ENCODE measurements at regions not wholly inside any gene's neighbourhood (a gene's known extent, or its start where the extent isn't known, plus 50 kb on each side); places are given as distances from the start of the nearest gene placed in this dataset.
"Not testable (repeated sequence)": the region's sequence is repeated elsewhere in the genome, so short reads cannot be mapped to it uniquely, and the experiment has no call there.

DNA sequence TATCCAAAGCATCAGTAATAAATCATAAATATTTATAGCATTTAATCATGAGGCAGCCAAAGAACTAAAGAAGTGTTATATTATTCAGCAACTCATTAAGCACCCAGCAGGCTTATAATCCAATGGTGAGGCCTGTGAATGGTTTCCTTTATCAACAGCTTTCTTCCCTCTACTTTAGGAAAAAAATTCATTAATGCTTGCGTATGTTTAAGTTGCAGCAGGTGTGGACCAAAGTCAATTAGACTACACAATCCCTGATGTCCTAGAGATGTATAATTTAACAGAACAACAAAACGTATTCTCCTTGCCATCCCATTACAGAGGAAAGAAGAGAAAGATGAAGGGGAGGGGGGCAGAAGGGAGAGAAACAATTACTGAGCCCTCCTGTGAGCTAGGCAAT is 87.7 kb upstream of the MAGI3 start:
- DNase-seq (ENCODE audit: low spot score), result no peak

DNA sequence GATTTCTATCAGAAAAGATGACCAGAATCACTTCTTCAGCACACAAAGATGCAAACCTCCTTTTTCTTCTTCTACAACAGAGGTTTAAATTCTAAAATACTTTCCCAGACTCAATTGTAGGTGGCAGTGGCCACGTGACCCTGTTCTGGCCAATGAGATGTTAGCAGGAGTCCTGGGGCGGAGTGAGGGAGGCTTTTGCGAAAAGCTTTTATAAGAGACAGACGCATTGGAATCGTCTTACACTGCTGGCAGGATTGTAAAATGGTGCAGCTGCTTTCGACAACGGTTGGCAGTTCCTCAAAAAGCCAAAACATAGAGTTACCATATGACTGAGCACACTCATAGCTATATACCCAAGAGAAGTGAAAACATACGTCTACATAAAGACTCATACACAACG is 87.0 kb upstream of the MAGI3 start:
- DNase-seq (ENCODE audit: low spot score), result no peak

DNA sequence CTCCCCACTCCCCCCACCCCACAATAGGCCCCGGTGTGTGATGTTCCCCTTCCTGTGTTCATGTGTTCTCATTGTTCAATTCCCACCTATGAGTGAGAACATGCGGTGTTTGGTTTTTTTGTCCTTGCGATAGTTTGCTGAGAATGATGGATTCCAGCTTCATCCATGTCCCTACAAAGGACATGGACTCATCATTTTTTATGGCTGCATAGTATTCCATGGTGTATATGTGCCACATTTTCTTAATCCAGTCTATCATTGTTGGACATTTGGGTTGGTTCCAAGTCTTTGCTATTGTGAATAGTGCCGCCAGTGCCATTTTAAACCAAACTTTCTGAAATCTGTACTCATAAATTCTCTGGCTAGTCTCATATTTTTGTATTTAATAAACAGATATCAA is 85.3 kb upstream of the MAGI3 start:
- not testable (repeated sequence) for DNase-seq (ENCODE audit: low spot score)

DNA sequence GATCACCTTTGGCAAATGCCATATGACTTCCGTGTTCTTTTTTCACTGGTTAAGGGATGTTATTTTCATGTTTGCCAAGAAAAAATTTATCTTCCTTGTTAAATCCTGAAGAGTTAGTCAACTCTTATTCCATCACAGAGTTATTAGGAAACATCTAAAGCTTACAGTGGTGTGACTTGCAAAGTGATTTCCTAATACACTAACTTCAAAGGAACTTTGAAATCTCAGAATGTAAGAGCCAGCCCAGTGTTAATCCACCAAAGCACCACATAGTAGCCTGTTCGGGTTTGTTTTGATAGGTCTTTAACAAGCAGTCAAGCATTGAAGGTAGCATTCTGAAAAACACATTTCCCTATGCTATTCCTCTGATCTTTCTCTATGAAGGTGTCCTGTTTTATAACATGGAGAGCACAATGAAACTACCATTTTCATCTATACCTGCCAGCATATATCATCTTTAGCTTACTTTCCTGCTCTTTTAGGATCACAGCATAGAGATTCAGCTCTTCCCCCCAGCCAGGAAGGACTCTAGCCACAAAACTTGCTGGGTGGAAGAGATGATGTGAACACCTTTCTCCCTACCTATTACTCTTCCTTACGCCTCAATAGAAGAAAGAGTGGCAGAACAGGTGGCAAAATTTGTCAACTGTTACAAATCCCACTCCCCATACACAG is 82.4 kb upstream of the MAGI3 start:
- peak; percentile 75 for DNase-seq (ENCODE audit: low spot score)

DNA sequence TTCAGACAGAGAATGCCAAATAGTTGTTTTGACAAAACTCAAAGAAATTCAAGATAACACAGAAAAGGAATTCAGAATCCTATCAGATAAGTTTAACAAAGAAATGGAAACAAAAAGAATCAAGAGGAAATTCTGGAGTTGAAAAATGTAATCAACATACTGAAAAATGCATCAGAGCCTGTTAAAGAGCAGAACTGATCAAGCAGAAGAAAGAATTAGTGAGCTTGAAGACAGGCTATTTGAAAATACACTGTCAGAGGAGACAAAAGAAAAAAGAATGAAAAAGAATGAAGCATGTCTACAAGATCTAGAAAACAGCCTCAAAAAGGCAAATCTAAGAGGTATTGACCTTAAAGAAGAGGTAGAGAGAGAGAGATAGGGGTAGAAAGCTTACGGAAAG is 77.7 kb upstream of the MAGI3 start:
- not testable (repeated sequence) for DNase-seq (ENCODE audit: low spot score)

DNA sequence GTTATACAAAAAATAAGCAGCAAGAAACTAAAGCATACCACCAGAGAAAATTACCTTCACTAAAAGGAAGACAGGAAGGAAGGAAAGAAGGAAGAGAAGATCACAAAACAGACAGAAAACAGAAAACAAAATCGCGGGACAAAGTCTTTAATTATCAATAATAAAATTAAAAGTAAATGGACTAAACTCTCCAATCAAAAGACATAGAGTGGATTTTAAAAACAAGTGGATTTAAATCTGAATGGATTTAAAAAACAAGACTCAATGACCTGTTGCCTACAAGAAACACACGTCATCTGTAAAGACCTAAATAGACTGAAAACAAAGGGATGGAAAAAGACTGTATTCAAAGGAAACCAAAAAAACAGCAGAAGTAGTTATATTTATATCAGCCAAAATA is 75.7 kb upstream of the MAGI3 start:
- no peak for DNase-seq (ENCODE audit: low spot score)

DNA sequence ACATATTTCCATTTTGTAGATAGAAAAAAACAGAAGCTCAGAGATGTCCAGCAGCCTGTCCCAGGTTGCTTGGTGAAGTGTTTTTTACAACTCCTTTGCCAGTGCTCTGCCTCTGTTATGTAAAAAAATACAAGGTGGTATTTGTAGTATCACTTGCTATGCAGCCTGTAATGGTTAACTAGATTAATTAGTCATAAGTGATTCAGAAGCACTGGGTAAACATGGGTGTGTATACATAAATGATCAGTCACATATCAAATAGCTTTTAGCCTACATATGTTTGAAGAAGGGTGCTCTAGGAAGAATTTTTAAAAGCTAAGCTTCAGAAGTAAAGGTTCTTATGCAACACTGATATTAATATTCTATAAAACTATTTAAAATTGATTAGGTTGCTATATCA is 70.0 kb upstream of the MAGI3 start:
- DNase-seq (ENCODE audit: low spot score), result peak; percentile 84

DNA sequence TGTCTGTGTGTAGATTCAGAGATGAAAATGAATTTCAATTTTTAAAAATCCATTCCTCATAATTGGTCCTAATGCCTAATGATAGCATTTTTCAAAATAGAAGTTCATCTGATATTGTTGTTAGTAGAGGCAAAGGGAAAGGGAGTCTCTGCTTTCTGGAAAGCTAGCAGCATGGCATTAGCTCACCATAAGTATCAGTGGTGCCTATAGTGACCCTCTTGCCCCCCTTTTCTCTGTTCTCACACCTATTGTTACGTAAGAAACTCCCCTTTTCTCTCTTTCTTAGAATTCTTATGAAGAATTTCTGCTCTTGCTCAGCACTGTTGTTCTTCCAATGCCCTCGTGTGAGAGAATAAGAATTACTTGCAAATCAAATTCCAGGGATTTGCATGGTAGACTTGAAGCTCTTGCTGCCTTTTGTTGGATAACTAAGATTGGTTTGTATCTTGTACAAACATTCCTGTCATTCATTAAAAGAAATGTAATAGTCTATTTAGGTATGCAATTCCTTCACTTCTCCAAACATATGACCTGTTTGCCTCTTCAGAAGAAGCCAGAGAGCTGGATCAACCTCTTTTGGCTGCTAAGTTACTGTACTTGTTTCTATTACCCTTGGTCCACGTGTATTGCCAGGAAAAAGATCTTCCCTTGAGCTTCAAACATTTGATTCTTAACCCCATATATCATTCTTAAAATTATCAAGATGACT is 69.2 kb upstream of the MAGI3 start:
- DNase-seq (ENCODE audit: low spot score), result no peak

DNA sequence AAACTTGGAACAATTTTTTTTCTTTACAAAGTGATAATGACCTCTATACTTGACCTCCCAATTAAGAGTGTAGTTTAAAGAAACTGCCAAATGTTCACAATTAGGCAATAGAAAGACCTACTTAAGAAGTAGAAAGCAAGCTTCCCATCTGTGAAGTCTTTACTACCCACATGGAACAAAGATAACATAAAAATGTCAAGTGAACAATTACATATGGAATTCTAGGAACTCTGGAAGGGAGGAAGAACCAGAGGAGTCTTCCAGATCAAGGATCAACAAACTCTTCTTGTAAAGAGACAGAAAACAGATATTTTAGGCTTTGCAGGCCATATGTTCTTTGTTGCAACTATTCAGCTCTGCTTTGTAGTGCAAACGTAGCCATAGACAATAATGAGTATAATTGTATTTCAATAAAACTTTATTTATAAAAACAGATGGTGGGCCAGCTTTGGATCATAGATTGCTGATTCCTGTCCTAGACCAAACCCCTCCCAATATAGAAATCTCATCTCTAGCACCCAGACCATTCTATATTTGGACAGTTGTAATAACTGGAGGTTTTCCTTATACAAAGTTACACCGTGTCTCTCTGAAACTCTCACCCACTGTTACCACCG is 68.4 kb upstream of the MAGI3 start:
- DNase-seq (ENCODE audit: low spot score), result no peak

DNA sequence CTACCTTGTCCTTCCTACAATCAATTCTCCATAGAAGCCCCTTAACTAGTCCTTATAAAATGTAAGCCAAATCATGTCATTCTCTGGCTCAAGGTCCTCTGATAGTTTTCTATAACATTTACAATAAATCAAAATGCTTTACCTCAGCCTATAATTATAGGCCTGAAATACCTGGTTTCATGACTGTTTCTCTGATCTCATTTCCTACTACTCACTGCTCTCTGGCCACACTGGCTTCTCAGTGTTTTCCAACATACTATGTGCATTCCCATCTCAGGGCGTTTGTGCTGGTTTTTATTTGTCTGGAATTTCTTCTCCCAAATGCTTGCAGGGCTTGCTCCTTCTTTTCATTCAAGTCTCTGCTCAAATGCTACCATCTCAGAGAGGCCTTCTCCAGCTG is 67.9 kb upstream of the MAGI3 start:
- DNase-seq (ENCODE audit: low spot score), result no peak

DNA sequence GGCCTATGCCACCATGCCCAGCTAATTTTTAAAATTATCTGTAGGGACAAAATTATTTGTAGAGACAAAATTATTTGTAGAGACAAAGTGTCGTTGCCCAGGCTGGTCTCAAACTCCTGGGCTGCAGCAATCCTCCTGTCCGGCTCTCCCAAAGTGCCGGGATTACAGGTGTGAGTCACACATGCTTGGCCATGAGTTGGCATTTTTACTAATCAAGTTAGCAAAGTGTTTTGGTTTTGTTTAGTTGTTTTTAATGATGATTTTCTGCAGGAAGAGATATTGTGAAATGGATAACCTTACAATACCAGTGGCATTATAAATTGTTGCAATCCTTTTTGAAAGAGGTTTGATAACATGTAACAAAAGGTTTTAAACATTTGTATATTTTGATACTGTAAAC is 65.3 kb upstream of the MAGI3 start:
- DNase-seq (ENCODE audit: low spot score), result peak; percentile 72

DNA sequence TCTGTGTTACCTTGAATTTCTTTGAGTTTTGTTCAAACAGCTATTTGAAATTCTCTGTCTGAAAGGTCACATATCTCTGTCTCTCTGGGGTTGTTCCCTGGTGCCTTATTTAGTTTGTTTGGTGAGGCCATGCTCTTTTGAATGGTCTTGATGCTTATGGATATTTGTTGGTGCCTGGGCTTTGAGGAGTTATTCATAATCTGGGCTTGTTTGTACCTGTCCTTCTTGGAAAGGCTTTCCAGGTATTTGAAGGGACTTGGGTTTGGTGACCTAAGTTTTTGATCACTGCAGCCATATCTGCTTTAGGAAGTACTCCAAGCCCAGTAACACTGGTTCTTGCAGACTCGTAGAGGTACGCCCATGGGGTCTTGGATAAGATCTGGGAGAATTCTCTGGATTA is 63.3 kb upstream of the MAGI3 start:
- no peak for DNase-seq (ENCODE audit: low spot score)

DNA sequence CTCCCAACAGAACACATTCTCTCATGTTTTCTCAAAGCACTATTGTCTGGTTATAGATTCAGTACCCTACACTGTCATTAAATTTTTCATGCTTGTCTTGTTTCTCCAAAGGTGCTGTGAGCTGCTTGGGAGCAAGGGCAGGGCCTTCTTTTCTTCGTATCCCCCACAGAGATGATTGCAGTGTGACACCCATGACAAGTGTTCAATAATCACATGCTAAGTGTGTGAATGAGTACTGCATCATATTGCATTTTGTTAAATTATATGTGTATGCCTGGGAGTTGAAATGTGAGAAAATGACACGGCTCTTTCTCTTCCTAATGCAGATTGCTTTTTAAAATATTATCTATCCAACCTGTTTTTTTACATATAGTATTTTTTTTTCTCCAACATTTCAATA is 57.3 kb upstream of the MAGI3 start:
- no peak for DNase-seq (ENCODE audit: low spot score)

DNA sequence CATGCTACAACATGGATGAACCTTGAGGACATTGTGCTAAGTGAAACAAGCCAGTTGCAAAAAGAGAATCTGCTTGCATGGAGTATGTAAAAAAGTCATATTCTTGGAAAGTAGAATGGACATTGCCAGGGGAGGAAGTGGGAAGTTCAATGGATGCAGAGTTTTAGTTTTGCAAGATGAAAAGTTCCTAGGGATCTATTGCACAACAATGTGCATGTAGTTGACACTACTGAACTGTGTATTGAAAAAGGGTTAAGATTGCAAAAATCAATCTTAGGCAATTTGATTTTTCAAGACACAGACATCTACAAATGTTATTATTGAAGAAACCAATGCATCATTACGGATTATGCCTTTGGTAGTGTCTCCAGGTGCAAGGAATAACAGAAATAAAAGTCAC is 50.3 kb upstream of the MAGI3 start:
- no peak for DNase-seq (ENCODE audit: low spot score)
